ENCODE measurements at regions not wholly inside any gene's neighbourhood (a gene's known extent, or its start where the extent isn't known, plus 50 kb on each side); places are given as distances from the start of the nearest gene placed in this dataset.

DNA sequence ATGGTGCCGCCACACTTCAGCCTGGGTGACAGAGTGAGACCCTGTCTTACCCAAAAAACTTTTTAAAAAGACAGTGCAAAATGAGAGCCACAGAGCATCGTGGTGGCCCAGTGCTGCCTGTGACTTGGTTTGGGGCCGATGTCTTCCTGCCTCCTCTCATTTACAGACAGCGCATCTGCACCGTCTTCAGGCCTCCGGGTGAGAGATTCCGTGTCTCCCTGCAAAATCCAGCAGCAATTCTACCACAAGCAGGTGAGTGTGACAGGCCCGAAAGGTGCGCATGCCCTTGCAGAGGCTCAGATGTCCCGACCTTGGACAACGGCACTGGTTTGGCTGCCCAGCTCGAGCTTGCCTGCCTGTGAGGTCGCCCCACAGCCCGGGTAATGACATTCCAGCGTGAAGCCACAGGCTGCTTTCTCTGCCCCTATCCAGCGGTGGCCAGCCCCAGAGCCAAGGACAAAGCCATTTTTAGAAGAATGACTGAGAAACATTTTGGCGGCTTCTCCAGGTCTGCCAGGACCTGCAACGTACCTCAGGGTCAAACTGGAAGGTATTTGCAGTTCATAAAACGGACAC lies 70.3 kb upstream of the RFLNA start:
- WGBS, 2 donors (ENCODE audit: extremely low coverage in 2 of 2, insufficient read length in 2 of 2, insufficient replicate concordance in 1 of 2): no CpG with 5 or more reads among the region's 19 CpGs
- H4K91ac ChIP-seq (ENCODE audit: low read depth, low read length, poor library complexity): no peak overlapping the region
- H2BK5ac ChIP-seq (ENCODE audit: low read length): no peak overlapping the region

GRCh38 chr12:124225730-124226129 lies 69.2 kb upstream of the RFLNA start:
- Histone ChIP-seq H2BK12ac (ENCODE audit: low read length) (no peak overlapping the region), H2BK15ac (ENCODE audit: low read length) (no peak overlapping the region), H3K23ac (ENCODE audit: low read depth, low read length, poor library complexity) (no peak overlapping the region), H3K36me3 (replicated peaks in 1 of 2; ENCODE audit: control insufficient read depth in 2 of 2, insufficient read depth in 2 of 2, low read length in 2 of 2) (no peaks in the 10 kb centered on the region), H2AK5ac (ENCODE audit: low read depth, low read length) (no peak overlapping the region), H3K27ac (replicated peaks; ENCODE audit: low read length) (no peak overlapping the region), H3K4ac (ENCODE audit: low read length) (no peak overlapping the region), H3K4me3 (ENCODE audit: low read length in 2 of 2) (no peak overlapping the region), H3K9me3 (replicated peaks in 1 of 2; ENCODE audit: control insufficient read depth in 2 of 2, insufficient read depth in 1 of 2, low read depth in 1 of 2, low read length in 2 of 2) (peaks cover 1 to 10% of the 10 kb centered on the region in 2 donors), H3K27me3 (ENCODE audit: control insufficient read depth in 3 of 3, insufficient read depth in 3 of 3, low read depth in 1 of 3, low read length in 3 of 3) (no peaks in the 10 kb centered on the region), H2BK120ac (ENCODE audit: low read depth, low read length) (no peak overlapping the region), H3K79me1 (ENCODE audit: low read depth, low read length) (peaks cover 1% of the 10 kb centered on the region), H4K8ac (ENCODE audit: low read depth, low read length) (no peak overlapping the region), H2AFZ (ENCODE audit: low read length) (no peak overlapping the region), H3K9ac (ENCODE audit: low read depth, low read length, poor library complexity) (no peak overlapping the region), H4K91ac (ENCODE audit: low read depth, low read length, poor library complexity) (no peak overlapping the region), H3K4me2 (ENCODE audit: insufficient read depth, low read length, poor library complexity, severe bottlenecking) (no peak overlapping the region), H3K4me1 (ENCODE audit: control insufficient read depth in 2 of 2, insufficient read depth in 1 of 2, low read depth in 1 of 2, low read length in 2 of 2) (no peaks in the 10 kb centered on the region), H3K18ac (ENCODE audit: low read length) (no peak overlapping the region), H2BK5ac (ENCODE audit: low read length) (no peak overlapping the region), H3K14ac (ENCODE audit: low read length) (no peak overlapping the region)
- no peak for DNase-seq (ENCODE audit: low spot score)
- WGBS, 2 donors (ENCODE audit: extremely low coverage in 2 of 2, insufficient read length in 2 of 2, insufficient replicate concordance in 1 of 2): no CpG with 5 or more reads among the region's 4 CpGs

More for the DNA sequence above, 70.3 kb upstream of the RFLNA start:
- Histone ChIP-seq H2BK15ac (ENCODE audit: low read length) (no peak overlapping the region), H3K9me3 (replicated peaks in 1 of 2; ENCODE audit: control insufficient read depth in 2 of 2, insufficient read depth in 1 of 2, low read depth in 1 of 2, low read length in 2 of 2) (peaks cover 6 to 14% of the 10 kb centered on the region in 2 donors), H3K27me3 (ENCODE audit: control insufficient read depth in 3 of 3, insufficient read depth in 3 of 3, low read depth in 1 of 3, low read length in 3 of 3) (no peaks in the 10 kb centered on the region), H3K9ac (ENCODE audit: low read depth, low read length, poor library complexity) (no peak overlapping the region), H2AFZ (ENCODE audit: low read length) (no peak overlapping the region), H2BK12ac (ENCODE audit: low read length) (no peak overlapping the region), H3K23ac (ENCODE audit: low read depth, low read length, poor library complexity) (no peak overlapping the region), H3K4me3 (ENCODE audit: low read length in 2 of 2) (no peak overlapping the region), H3K18ac (ENCODE audit: low read length) (peak overlapping the region; percentile 85), H3K4me1 (ENCODE audit: control insufficient read depth in 2 of 2, insufficient read depth in 1 of 2, low read depth in 1 of 2, low read length in 2 of 2) (no peaks in the 10 kb centered on the region), H3K79me1 (ENCODE audit: low read depth, low read length) (no peaks in the 10 kb centered on the region), H3K14ac (ENCODE audit: low read length) (no peak overlapping the region), H3K4me2 (ENCODE audit: insufficient read depth, low read length, poor library complexity, severe bottlenecking) (no peak overlapping the region), H2BK120ac (ENCODE audit: low read depth, low read length) (no peak overlapping the region), H3K27ac (replicated peaks; ENCODE audit: low read length) (no peak overlapping the region), H3K4ac (ENCODE audit: low read length) (no peak overlapping the region), H4K8ac (ENCODE audit: low read depth, low read length) (no peak overlapping the region), H3K36me3 (replicated peaks in 1 of 2; ENCODE audit: control insufficient read depth in 2 of 2, insufficient read depth in 2 of 2, low read length in 2 of 2) (no peaks in the 10 kb centered on the region), H2AK5ac (ENCODE audit: low read depth, low read length) (no peak overlapping the region)
- no peak for DNase-seq (ENCODE audit: low spot score)

DNA sequence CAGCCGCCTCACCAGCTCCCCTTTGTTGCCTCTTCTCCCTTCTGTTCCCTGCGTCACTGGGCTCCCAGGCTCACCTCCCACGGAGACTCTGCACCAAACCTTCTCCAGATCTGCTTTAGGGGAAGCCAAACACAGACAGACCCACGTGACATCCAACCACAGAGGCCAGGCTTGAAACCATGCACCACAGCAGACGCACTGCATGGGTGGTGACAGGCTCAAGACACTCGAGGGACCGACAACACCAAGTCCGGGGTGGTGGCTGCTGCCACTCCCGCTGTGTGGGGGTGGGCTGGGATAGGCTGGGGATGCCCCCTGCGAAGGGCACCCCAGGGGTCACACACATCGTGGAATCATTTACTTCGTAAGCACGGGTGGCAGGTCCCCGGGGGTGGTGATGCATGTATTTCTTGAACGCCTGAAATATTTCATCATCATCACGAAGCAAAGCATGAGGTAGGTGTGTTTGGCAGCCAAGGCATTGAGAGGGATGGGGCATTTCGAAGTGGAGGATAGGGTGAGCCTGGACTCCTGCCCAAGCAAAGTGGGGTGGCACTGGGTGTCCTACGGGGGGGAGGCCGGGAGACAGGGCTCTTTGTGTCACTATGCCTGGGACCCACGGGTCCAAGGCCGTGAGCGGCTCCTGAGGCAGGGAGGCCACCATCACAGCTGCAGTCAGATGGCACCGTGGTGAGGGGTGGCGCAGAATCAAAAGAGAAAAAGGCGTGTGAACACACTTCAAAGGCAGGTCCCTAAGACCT lies 66.8 kb upstream of the RFLNA start:
- peaks cover 7 to 16% of the 10 kb centered on the region in 2 donors for H3K9me3 ChIP-seq (replicated peaks in 1 of 2; ENCODE audit: control insufficient read depth in 2 of 2, insufficient read depth in 1 of 2, low read depth in 1 of 2, low read length in 2 of 2)
- H2BK5ac ChIP-seq (ENCODE audit: low read length): no peak overlapping the region
- H2AFZ ChIP-seq (ENCODE audit: low read length): no peak overlapping the region
- H3K79me1 ChIP-seq (ENCODE audit: low read depth, low read length): peaks cover 1% of the 10 kb centered on the region
- H3K4me2 ChIP-seq (ENCODE audit: insufficient read depth, low read length, poor library complexity, severe bottlenecking): no peak overlapping the region
- peak overlapping the region; percentile 47 for H2BK12ac ChIP-seq (ENCODE audit: low read length)
- H4K91ac ChIP-seq (ENCODE audit: low read depth, low read length, poor library complexity): no peak overlapping the region
- no peak overlapping the region for H3K14ac ChIP-seq (ENCODE audit: low read length)
- no peak overlapping the region for H3K9ac ChIP-seq (ENCODE audit: low read depth, low read length, poor library complexity)
- peak overlapping the region; percentile 52 for H3K18ac ChIP-seq (ENCODE audit: low read length)
- H3K36me3 ChIP-seq (replicated peaks in 1 of 2; ENCODE audit: control insufficient read depth in 2 of 2, insufficient read depth in 2 of 2, low read length in 2 of 2): no peaks in the 10 kb centered on the region
- H3K4ac ChIP-seq (ENCODE audit: low read length): no peak overlapping the region
- H2BK15ac ChIP-seq (ENCODE audit: low read length): no peak overlapping the region
- H2AK5ac ChIP-seq (ENCODE audit: low read depth, low read length): peak overlapping the region; percentile 78
- no peak overlapping the region for H2BK120ac ChIP-seq (ENCODE audit: low read depth, low read length)
- H3K4me1 ChIP-seq (ENCODE audit: control insufficient read depth in 2 of 2, insufficient read depth in 1 of 2, low read depth in 1 of 2, low read length in 2 of 2): peaks cover 0 to 5% of the 10 kb centered on the region in 2 donors
- no peak overlapping the region for H3K4me3 ChIP-seq (ENCODE audit: low read length in 2 of 2)
- no CpG with 5 or more reads among the region's 25 CpGs for WGBS, 2 donors (ENCODE audit: extremely low coverage in 2 of 2, insufficient read length in 2 of 2, insufficient replicate concordance in 1 of 2)
- H3K23ac ChIP-seq (ENCODE audit: low read depth, low read length, poor library complexity): peak overlapping the region; percentile 31
- no peak for DNase-seq (ENCODE audit: low spot score)
- H4K8ac ChIP-seq (ENCODE audit: low read depth, low read length): no peak overlapping the region
- H3K27me3 ChIP-seq (ENCODE audit: control insufficient read depth in 3 of 3, insufficient read depth in 3 of 3, low read depth in 1 of 3, low read length in 3 of 3): no peaks in the 10 kb centered on the region
- no peak overlapping the region for H3K27ac ChIP-seq (replicated peaks; ENCODE audit: low read length)

DNA sequence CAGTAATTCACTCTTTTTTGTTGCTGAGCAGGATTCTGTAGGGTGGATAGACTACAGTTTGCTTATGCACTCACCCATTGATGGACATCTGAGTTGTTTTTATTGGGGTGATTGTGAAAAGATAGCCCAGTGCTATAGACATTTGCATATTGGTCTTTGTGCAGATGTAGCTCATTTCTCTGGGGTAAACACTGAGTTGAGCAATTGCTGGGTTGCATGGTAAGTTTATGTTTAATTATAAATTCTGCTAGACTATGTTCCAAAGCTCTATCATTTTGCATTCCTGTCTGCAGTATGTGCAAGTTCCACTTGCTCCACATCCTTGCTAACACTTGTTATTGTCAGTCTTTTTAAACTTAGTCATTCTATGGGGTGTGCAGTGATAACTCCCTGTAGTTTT lies 65.4 kb upstream of the RFLNA start:
- no peak overlapping the region for H3K18ac ChIP-seq (ENCODE audit: low read length)

More for the DNA sequence above, 65.4 kb upstream of the RFLNA start:
- H4K91ac ChIP-seq (ENCODE audit: low read depth, low read length, poor library complexity): no peak overlapping the region
- H2BK120ac ChIP-seq (ENCODE audit: low read depth, low read length): no peak overlapping the region
- H2BK5ac ChIP-seq (ENCODE audit: low read length): no peak overlapping the region
- H2BK12ac ChIP-seq (ENCODE audit: low read length): no peak overlapping the region
- H3K27ac ChIP-seq (replicated peaks; ENCODE audit: low read length): no peak overlapping the region
- no peak for DNase-seq (ENCODE audit: low spot score)
- no peak overlapping the region for H3K14ac ChIP-seq (ENCODE audit: low read length)
- no peak overlapping the region for H2BK15ac ChIP-seq (ENCODE audit: low read length)
- no peak overlapping the region for H2AK5ac ChIP-seq (ENCODE audit: low read depth, low read length)
- no peaks in the 10 kb centered on the region for H3K27me3 ChIP-seq (ENCODE audit: control insufficient read depth in 3 of 3, insufficient read depth in 3 of 3, low read depth in 1 of 3, low read length in 3 of 3)
- no peak overlapping the region for H3K23ac ChIP-seq (ENCODE audit: low read depth, low read length, poor library complexity)
- H3K9me3 ChIP-seq (replicated peaks in 1 of 2; ENCODE audit: control insufficient read depth in 2 of 2, insufficient read depth in 1 of 2, low read depth in 1 of 2, low read length in 2 of 2): peaks cover 7 to 16% of the 10 kb centered on the region in 2 donors
- H3K36me3 ChIP-seq (replicated peaks in 1 of 2; ENCODE audit: control insufficient read depth in 2 of 2, insufficient read depth in 2 of 2, low read length in 2 of 2): no peaks in the 10 kb centered on the region
- H4K8ac ChIP-seq (ENCODE audit: low read depth, low read length): no peak overlapping the region
- no peak overlapping the region for H3K4ac ChIP-seq (ENCODE audit: low read length)
- no peak overlapping the region for H2AFZ ChIP-seq (ENCODE audit: low read length)
- no peak overlapping the region for H3K4me3 ChIP-seq (ENCODE audit: low read length in 2 of 2)
- H3K79me1 ChIP-seq (ENCODE audit: low read depth, low read length): peaks cover 1% of the 10 kb centered on the region
- H3K9ac ChIP-seq (ENCODE audit: low read depth, low read length, poor library complexity): no peak overlapping the region
- no peak overlapping the region for H3K4me2 ChIP-seq (ENCODE audit: insufficient read depth, low read length, poor library complexity, severe bottlenecking)
- peaks cover 0 to 5% of the 10 kb centered on the region in 2 donors for H3K4me1 ChIP-seq (ENCODE audit: control insufficient read depth in 2 of 2, insufficient read depth in 1 of 2, low read depth in 1 of 2, low read length in 2 of 2)
